ENCODE measurements at regions not wholly inside any gene's neighbourhood (a gene's known extent, or its start where the extent isn't known, plus 50 kb on each side); places are given as distances from the start of the nearest gene placed in this dataset.
"Not testable (repeated sequence)": the region's sequence is repeated elsewhere in the genome, so short reads cannot be mapped to it uniquely, and the experiment has no call there.

GRCh38 chr2:101581675-101582299, 106.9 kb upstream of the RFX8 start:
- no peak for DNase-seq (ENCODE audit: low read depth)
- TF ChIP-seq CTCF (IDR thresholded peaks at IDR 0.05; ENCODE audit: insufficient read depth, low read depth, low read length, missing control alignments) = no peak
- no peak overlapping the region for H3K4me3 ChIP-seq (ENCODE audit: low read length)

- no peak for TF ChIP-seq CTCF (IDR thresholded peaks at IDR 0.05; ENCODE audit: insufficient read depth, low read depth, low read length, missing control alignments)
- DNase-seq (ENCODE audit: low read depth) = no peak
- no peak overlapping the region for H3K4me3 ChIP-seq (ENCODE audit: low read length)
Observed at GRCh38 chr2:101580528-101580927, 105.6 kb upstream of the RFX8 start.

GRCh38 chr2:101578671-101579070, 103.8 kb upstream of the RFX8 start:
- DNase-seq (ENCODE audit: low read depth) = no peak
- H3K4me3 ChIP-seq (ENCODE audit: low read length) = no peak overlapping the region
- no peak for TF ChIP-seq CTCF (IDR thresholded peaks at IDR 0.05; ENCODE audit: insufficient read depth, low read depth, low read length, missing control alignments)

DNA sequence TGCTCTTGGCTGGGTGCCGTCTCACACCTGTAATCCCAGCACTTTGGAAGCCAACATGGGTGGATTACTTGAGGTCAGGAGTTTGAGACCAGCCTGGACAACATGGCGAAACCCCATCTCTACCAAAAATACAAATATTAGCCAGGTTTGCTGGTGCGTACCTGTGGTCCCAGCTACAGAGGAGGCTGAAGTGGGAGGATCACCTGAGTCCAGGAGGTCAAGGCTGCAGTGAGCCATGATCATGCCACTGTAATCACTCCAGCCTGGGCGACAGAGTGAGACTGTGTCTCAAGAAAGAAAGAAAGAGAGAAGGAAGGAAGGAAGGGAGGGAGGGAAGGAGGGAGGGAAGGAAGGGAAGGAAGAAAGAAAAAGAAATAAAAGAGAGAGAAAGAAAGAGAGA, 103.2 kb upstream of the RFX8 start:
- H3K4me3 ChIP-seq (ENCODE audit: low read length); DNase-seq (ENCODE audit: low read depth): not testable (repeated sequence)

- no peak for DNase-seq (ENCODE audit: low read depth)
- no peak overlapping the region for H3K4me3 ChIP-seq (ENCODE audit: low read length)
- no peak for TF ChIP-seq CTCF (IDR thresholded peaks at IDR 0.05; ENCODE audit: insufficient read depth, low read depth, low read length, missing control alignments)
Observed at GRCh38 chr2:101577173-101577572, 102.3 kb upstream of the RFX8 start.

DNA sequence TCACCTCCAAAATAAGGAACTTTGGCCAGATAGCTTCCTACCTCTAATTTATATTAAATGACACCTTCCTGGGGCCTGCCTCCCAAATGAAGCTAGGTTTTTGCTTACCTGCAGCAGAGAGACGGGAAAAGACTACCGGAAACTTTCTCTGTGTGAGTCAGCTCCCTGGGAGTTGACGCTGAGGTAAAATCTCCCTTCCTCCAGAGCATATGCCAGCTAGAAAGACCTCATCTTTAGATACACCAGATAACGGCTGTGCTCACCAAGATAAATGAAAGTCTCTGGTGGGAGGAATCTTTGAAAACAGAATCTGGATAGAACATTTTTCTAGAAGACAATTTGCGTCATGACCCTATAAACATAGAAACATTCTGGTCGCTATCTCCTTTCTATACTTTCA, 99.7 kb upstream of the RFX8 start:
- no peak overlapping the region for H3K4me3 ChIP-seq (ENCODE audit: low read length)
- no peak for TF ChIP-seq CTCF (IDR thresholded peaks at IDR 0.05; ENCODE audit: insufficient read depth, low read depth, low read length, missing control alignments)
- peak; percentile 35 for DNase-seq (ENCODE audit: low read depth)

DNA sequence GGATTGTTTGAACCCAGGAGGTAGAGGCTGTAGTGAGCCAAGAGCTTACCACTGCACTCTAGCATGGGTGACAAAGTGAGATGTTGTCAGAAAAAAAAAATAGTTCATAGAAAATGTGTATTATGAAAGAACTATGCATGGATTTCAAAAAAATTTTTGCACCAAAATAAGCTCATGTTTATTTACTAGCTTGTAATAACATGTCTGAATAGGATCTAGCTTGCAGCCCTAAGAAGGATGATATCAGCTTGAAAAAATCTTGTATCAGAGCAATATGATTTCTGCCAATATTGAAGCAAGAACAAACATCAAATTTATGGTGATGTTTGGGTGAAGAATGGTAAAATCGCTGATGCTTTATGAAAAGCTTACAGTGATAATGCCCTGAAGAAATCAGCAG, 97.0 kb upstream of the RFX8 start:
- no peak for TF ChIP-seq CTCF (IDR thresholded peaks at IDR 0.05; ENCODE audit: insufficient read depth, low read depth, low read length, missing control alignments)
- peak; percentile 71 for DNase-seq (ENCODE audit: low read depth)
- no peak overlapping the region for H3K4me3 ChIP-seq (ENCODE audit: low read length)
